Fibroblast of lung (primary cell): ENCODE measurements at regions not wholly inside any gene's neighbourhood (a gene's known extent, or its start where the extent isn't known, plus 50 kb on each side); places are given as distances from the start of the nearest gene placed in this dataset.

ENCODE experiments used
- EZH2 ChIP-seq: IDR thresholded peaks from 2 replicates; pipeline ENCODE4 v1.5.1; 2012; ENCODE audit warnings: low read length, control low read depth, mild to moderate bottlenecking; ENCODE audit errors: missing control alignments
- TF ChIP-seq, protein P1 (sequence below), 2 donors: IDR thresholded peaks in 1 of 2; conservative IDR thresholded peaks in 1 of 2; 1 replicate in 1 of 2; 2 replicates in 1 of 2; pipeline ENCODE4 v1.5.1; 2011 to 2012; ENCODE audit warnings: low read length in 2 of 2, control low read depth in 1 of 2, inconsistent platforms in 1 of 2, low read depth in 1 of 2, mild to moderate bottlenecking in 1 of 2

DNA sequence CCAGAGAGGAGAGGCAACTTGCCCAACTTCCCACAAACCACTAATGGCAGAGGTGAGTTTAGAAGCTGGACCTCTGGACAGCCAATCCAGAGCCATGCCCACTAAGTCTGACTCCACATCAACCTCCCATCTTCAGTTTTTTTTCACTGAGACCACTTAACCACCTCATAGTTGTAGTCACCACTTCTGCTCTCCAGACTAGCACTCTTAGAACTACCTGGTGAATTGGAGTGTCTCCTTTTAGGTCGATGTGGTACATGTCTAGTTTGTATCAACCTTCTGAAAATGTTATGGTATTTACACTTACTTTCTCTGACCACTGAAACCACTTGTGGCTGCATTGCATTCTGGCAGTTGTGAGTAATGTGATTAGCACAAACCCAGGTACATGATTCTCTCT, 743.6 kb upstream of the FANCL start:
- no peak for TF ChIP-seq EZH2
- TF ChIP-seq, protein P1, sequence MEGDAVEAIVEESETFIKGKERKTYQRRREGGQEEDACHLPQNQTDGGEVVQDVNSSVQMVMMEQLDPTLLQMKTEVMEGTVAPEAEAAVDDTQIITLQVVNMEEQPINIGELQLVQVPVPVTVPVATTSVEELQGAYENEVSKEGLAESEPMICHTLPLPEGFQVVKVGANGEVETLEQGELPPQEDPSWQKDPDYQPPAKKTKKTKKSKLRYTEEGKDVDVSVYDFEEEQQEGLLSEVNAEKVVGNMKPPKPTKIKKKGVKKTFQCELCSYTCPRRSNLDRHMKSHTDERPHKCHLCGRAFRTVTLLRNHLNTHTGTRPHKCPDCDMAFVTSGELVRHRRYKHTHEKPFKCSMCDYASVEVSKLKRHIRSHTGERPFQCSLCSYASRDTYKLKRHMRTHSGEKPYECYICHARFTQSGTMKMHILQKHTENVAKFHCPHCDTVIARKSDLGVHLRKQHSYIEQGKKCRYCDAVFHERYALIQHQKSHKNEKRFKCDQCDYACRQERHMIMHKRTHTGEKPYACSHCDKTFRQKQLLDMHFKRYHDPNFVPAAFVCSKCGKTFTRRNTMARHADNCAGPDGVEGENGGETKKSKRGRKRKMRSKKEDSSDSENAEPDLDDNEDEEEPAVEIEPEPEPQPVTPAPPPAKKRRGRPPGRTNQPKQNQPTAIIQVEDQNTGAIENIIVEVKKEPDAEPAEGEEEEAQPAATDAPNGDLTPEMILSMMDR (conservative IDR thresholded peaks at IDR 0.05 in 1 of 2, IDR thresholded peaks at IDR 0.05 in 1 of 2; ENCODE audit: low read depth in 1 of 2, low read length in 2 of 2) = no peak
